HFF-Myc (cell line): ENCODE measurements at regions not wholly inside any gene's neighbourhood (a gene's known extent, or its start where the extent isn't known, plus 50 kb on each side); places are given as distances from the start of the nearest gene placed in this dataset.

Experiments used
- DNase-seq: peaks from one replicate; pipeline ENCODE4 v3.0.0-alpha.2; 2011; ENCODE audit warnings: low read depth; ENCODE audit errors: extremely low read depth
- H3K4me3 ChIP-seq: replicated peaks from 2 replicates; pipeline ENCODE4 v1.5.1; 2011; ENCODE audit warnings: low read depth, mild to moderate bottlenecking, control low read depth, low read length
- TF ChIP-seq, protein P1 (sequence below): IDR thresholded peaks from 2 replicates; pipeline ENCODE4 v1.5.1; 2012; ENCODE audit warnings: mild to moderate bottlenecking, low read depth, low read length, control low read depth; ENCODE audit errors: missing control alignments

GRCh38 chr14:53709381-53709780, 247.2 kb downstream of the BMP4 start:
- TF ChIP-seq, protein P1, sequence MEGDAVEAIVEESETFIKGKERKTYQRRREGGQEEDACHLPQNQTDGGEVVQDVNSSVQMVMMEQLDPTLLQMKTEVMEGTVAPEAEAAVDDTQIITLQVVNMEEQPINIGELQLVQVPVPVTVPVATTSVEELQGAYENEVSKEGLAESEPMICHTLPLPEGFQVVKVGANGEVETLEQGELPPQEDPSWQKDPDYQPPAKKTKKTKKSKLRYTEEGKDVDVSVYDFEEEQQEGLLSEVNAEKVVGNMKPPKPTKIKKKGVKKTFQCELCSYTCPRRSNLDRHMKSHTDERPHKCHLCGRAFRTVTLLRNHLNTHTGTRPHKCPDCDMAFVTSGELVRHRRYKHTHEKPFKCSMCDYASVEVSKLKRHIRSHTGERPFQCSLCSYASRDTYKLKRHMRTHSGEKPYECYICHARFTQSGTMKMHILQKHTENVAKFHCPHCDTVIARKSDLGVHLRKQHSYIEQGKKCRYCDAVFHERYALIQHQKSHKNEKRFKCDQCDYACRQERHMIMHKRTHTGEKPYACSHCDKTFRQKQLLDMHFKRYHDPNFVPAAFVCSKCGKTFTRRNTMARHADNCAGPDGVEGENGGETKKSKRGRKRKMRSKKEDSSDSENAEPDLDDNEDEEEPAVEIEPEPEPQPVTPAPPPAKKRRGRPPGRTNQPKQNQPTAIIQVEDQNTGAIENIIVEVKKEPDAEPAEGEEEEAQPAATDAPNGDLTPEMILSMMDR: no peak
- H3K4me3 ChIP-seq: no peak overlapping the region
- DNase-seq: no peak

- no peak overlapping the region for H3K4me3 ChIP-seq
- DNase-seq: no peak
- TF ChIP-seq, protein P1: no peak
Measured at GRCh38 chr14:53703457-53703856, 253.2 kb downstream of the BMP4 start.

- no peak for DNase-seq
- H3K4me3 ChIP-seq: no peak overlapping the region
- TF ChIP-seq, protein P1: no peak
Measured at GRCh38 chr14:53701108-53701875, 255.3 kb downstream of the BMP4 start.

DNA sequence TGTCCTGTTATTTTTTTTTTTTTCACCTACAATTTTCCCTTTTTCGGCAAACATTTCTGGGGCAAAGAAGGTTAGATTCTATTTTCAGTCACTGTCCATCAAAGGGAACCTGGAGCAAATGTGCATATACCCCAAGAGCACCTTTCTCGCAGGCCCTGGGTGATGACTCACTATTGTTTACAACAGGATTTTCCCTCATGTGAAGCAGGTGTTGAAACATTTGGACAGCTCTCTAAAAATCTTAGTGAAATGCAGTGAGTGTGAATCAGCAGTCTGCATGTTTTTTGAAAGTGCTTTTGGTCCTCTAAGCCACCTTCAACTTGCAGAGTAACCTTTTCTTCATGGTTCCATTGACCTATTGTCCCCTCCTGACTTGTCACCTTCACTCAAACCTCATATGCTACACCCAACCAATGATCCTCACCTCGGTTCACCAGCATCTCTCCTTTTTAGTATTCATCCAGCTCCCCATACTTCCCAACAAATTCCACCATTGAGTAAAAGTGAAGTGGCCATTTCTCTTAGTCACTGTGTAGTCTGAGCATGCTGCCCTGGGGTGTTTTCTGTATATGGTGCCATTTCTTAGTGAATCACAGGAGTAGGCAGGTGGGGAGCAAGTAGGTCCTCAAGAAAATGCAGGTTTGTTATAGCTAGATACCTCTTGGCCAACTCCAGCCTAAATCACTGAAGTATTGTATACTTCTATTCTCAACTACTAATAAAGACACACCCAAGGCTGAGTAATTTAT, 260.2 kb downstream of the BMP4 start:
- TF ChIP-seq, protein P1: no peak
- H3K4me3 ChIP-seq: no peak overlapping the region
- DNase-seq: peak; percentile 56

DNA sequence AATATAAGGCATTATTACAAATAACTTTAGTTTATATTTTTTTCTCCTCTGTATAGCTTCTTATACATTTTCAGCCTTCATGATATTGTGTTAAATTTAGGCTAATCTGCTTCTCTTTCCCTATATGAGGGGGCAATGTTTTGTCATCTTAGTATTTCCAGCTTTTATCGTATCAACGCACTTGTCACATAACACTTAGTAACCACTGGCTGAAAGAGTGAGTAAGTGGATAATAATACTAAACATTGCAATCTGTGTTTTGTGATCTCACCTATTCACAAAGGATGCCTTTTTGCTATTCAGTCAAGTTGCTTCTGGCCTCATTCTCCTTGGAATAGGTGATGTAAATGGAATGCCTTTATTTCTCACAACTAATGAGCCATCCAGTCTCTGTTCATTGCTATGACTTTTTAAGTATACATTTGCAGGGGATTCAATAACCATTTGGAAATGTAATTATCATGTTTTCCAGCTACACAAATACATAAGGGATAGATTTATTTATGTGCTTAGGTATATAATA, 260.9 kb downstream of the BMP4 start:
- DNase-seq: no peak
- no peak overlapping the region for H3K4me3 ChIP-seq
- TF ChIP-seq, protein P1: no peak

DNA sequence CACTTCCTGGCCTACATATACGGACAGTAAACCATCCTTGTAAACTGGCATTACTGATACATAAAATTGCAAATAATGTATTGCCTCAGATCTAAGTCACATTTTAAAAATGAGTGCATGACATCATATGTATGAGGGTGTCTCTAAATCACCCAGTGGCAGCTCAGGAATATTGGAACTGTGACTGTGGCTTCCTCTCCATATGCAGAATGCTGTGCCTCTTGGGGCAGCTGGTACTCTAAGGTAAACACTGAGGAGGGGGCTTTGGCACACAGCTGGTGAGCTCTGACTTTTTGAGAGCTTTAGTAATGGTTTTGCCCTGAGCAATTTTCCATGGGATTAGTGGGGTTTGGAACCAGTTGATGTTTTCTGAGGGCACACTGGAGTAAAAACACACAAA, 263.7 kb downstream of the BMP4 start:
- no peak for DNase-seq
- H3K4me3 ChIP-seq: no peak overlapping the region
- TF ChIP-seq, protein P1: no peak
